Nucleus accumbens (tissue), 56 donors: ENCODE measurements at regions not wholly inside any gene's neighbourhood (a gene's known extent, or its start where the extent isn't known, plus 50 kb on each side); places are given as distances from the start of the nearest gene placed in this dataset.

ENCODE experiments used
- DNase-seq, 56 donors: peaks; one replicate each; lab custom pipeline; 2025; lab: John Stamatoyannopoulos, UW

GRCh38 chr2:16323551-16324543 is 341.8 kb downstream of the CYRIA start:
- no peak for DNase-seq

DNA sequence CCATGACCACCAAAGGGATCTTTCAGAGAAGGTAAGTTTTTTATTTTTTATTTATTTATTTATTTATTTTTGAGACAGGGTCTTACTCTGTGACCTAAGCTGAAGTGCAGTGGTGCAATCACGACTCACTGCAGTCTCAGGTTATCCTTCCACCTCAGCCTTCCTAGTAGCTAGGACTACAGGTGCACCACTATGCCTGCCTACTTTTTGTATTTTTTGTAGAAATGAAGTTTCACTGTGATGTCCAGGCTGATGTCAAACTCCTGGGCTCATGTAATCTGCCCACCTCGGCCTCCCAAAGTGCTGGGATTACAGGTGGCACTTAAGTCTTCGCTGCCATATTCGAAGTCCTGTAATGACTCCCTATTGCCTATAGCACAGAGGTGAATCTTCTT is 342.5 kb downstream of the CYRIA start:
- no peak for DNase-seq

- DNase-seq: no peak
Observed at GRCh38 chr2:16322308-16323125, 343.1 kb downstream of the CYRIA start.

DNA sequence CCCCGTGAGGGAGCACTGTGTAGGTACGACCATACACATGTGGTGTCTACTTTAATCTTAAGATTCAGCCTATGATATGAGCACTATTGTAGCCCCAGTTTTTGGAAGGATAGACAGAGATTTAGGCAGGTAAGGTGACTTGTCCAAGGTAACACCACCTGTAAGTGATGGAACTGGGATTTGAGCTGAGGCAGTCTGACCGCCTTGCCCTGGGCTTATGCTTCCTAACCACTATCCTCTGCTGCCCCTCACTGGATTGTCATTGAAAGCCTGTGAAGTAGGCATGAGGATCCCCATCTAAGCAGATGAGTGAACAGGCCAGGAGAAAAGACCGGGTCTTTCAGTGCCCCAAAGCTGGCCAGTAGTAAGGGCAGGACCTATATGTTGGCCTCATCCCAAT is 343.8 kb downstream of the CYRIA start:
- peak in 20 of 56 donors; percentile 3 to 39 (median 20) for DNase-seq

- no peak for DNase-seq
Observed at GRCh38 chr2:16321256-16321655, 344.4 kb downstream of the CYRIA start.

GRCh38 chr2:16320716-16321115 is 344.9 kb downstream of the CYRIA start:
- DNase-seq: peak in 11 of 56 donors; percentile 8 to 58 (median 18)

DNA sequence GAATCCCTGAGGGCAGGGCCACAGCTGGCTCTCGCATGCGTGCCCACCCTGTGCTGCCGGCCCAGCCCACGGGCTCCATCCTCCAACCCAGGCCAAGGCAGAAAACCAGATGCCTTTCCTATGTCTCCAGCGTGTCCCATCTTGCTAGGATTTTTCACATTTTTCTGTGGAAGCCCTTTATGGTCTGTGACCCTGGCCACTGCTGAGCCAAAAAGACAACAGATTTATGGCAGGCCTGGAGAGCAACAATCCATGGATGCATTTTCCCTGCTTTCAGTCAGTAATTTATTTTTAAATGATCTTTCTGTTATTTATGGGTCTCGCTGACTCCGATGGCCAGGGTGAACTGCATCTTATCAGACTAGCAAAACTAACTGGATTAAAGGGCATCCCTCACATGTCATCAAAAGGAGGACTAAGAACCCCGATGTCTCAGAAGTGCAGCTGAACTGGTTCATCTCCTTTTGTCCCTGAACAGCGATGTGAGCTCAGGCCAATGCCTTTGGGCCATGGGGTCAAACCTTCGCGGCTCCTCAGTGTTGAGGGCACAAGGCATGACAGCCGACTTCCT is 346.0 kb downstream of the CYRIA start:
- no peak for DNase-seq

GRCh38 chr2:16318474-16319195 is 347.0 kb downstream of the CYRIA start:
- no peak for DNase-seq

DNA sequence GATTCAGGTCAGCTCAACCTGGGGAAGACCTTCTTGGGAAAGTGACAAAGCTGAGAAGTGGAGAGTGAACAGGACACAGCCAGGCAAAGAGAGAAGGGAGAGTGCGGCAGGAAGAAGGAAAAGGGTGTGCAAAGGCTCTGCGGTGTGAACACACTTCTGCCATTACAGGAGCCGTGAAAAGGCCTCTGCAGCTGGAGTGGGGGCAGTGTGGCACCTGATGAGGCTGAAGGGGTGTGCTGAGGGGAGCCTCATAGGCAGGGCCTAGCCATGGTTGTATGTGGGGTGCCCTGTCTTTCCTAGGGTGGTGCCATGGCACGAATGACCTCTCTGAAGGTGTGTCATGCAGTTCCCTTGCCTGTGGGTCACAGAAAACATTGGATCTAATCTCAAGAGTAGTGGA is 347.6 kb downstream of the CYRIA start:
- DNase-seq: no peak

DNA sequence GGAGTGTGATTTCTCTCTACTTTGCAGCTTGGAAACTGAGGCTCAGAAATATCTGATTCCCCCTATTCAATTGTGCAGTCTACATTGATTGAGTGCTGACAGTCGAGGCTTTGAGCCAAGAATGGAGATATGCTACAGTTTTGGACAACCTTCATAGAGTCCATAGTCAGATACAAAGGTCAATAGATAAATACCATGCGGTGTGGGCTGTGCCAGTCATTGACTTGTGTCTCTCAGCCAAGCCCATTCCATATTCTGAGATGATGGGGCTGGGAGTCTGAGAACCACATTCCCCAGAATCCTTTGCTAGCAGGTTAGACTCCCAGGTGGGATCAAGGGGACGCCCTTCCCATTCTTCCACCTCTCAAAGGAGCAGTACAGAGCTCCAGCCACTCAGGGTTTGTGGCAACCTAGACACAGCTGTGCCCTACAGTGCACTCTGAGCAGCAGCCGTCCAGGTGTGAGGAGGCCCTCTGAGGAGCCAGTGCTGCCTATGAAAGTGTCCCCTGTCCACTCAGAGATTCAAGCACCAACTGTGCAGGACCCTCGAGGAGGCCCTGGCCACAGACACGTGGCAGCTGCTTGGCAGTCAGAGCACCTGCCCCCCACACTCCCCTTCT is 348.3 kb downstream of the CYRIA start:
- DNase-seq: no peak

DNA sequence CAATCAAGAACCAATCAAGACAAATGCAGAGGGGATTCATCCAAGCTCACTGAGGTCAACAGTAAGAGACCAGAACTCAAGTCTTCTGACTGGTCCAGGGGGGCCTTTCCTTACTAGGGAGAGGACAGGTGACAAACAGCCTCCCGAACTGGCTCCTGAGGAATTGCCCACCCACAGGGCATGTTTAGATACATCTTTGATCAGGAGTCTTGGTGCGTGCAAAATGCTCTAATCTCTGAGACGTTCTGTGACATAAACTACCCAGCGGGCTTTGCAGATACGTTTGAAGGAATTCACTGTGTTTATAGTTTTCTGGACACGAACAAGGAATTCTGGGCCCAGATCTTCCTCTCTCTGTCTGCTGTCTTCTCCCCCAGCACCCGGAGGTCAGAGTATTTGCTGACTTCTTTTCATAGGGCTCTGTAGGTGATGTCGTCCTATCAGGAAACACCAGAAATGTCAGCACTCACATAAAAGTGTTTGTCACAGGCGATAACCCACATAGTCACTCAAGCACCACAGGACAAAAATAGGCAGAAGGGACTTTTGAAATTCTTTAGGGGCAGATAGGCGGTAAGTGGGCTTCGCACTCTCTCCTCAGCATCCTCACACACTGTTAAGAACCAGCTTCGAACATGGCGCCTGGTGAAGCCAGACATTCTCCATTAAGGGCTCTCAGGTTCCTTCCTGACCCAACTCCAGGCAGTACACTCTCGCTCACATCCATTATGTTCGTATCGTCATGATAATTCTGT is 349.0 kb downstream of the CYRIA start:
- DNase-seq: no peak

- DNase-seq: no peak
Observed at GRCh38 chr2:16315908-16316307, 349.7 kb downstream of the CYRIA start.

GRCh38 chr2:16315458-16315835 is 350.2 kb downstream of the CYRIA start:
- no peak for DNase-seq

DNA sequence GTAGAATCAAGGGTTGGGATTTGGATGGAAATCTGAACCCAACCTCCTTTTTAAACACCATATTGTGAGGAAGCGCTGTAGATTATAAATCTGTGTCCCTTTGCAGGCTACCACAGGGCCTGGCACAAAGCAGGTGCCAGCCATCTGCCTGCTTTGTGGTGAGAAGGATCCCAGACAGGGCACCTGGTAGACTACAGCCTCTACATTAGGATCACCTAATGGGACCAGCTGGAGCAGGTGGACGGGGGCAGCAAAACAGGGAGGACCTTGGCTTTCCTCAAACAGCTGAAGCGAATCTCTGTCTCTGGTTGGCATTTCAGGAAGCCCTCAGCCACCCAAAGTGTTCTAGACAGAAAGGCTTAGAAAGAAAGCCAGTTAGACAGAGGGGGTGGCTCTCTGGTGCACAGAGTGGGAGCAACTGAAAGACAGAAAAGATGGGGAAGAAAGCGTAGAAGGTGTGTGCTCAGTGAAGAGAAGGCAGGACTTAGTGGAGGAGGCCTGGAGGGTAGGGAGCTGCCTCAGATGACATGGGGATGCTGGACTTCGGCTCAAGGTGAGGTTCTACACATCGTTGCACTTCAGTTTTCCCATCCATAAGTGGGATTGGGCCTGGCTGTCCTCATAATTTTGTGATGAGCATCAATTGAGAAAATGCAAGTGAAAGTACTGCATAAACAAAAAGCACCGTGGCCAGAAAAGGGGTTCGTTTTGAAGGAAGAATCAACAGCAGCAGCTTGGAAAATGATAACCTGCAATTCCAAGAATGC is 350.8 kb downstream of the CYRIA start:
- no peak for DNase-seq

- no peak for DNase-seq
Observed at GRCh38 chr2:16314001-16314400, 351.6 kb downstream of the CYRIA start.

- DNase-seq: no peak
Observed at GRCh38 chr2:16313235-16313975, 352.2 kb downstream of the CYRIA start.

- DNase-seq: no peak
Observed at GRCh38 chr2:16312771-16313170, 352.9 kb downstream of the CYRIA start.
